Parathyroid adenoma (tissue), 2 donors: ENCODE measurements at regions not wholly inside any gene's neighbourhood (a gene's known extent, or its start where the extent isn't known, plus 50 kb on each side); places are given as distances from the start of the nearest gene placed in this dataset.

Experiments used
- H2AFZ ChIP-seq: fragments of 300-600 bp; sonication (generic); one replicate; pipeline ENCODE4 v1.7.0; 2017; ENCODE audit warnings: antibody characterized with exemption, mild to moderate bottlenecking
- H3K27ac ChIP-seq: fragments of 300-600 bp; sonication (generic); one replicate; pipeline ENCODE4 v1.7.0; 2017
- H3K27me3 ChIP-seq: fragments of 300-600 bp; sonication (generic); one replicate; pipeline ENCODE4 v1.7.0; 2017; ENCODE audit warnings: low read length; ENCODE audit not compliant: control insufficient read depth, insufficient read depth
- H3K36me3 ChIP-seq: fragments of 300-600 bp; sonication (generic); one replicate; pipeline ENCODE4 v1.7.0; 2017; ENCODE audit warnings: low read length; ENCODE audit not compliant: control insufficient read depth, insufficient read depth
- H3K4me1 ChIP-seq: fragments of 300-600 bp; sonication (generic); one replicate; pipeline ENCODE4 v1.7.0; 2017; ENCODE audit warnings: control low read depth
- H3K4me2 ChIP-seq: fragments of 300-600 bp; sonication (generic); one replicate; pipeline ENCODE4 v1.7.0; 2017; ENCODE audit warnings: low read length
- H3K4me3 ChIP-seq: fragments of 300-600 bp; sonication (generic); one replicate; pipeline ENCODE4 v1.7.0; 2017; ENCODE audit warnings: low read depth, low read length
- H3K79me2 ChIP-seq: fragments of 300-600 bp; sonication (generic); one replicate; pipeline ENCODE4 v1.7.0; 2017; ENCODE audit warnings: control low read depth
- H3K9ac ChIP-seq: fragments of 300-600 bp; sonication (generic); one replicate; pipeline ENCODE4 v1.7.0; 2017; ENCODE audit warnings: mild to moderate bottlenecking
- H3K9me3 ChIP-seq: fragments of 300-600 bp; sonication (generic); one replicate; pipeline ENCODE4 v1.7.0; 2017; ENCODE audit warnings: low read length; ENCODE audit not compliant: control insufficient read depth
- CTCF ChIP-seq: fragments of 300-600 bp; sonication (generic); IDR thresholded peaks from one replicate; pipeline ENCODE4 v1.7.0; 2017; ENCODE audit warnings: antibody characterized with exemption, mild to moderate bottlenecking
- donor health status: primary hyperparathyroidism.

- H3K4me3 ChIP-seq, result no peak overlapping the region
- no peaks in the 10 kb centered on the region for H3K9me3 ChIP-seq
- no peak overlapping the region for H3K9ac ChIP-seq
- H3K36me3 ChIP-seq, result no peaks in the 10 kb centered on the region
- H3K27ac ChIP-seq, result no peak overlapping the region
- H3K4me2 ChIP-seq, result no peak overlapping the region
- H3K79me2 ChIP-seq, result no peaks in the 10 kb centered on the region
- no peaks in the 10 kb centered on the region for H3K27me3 ChIP-seq
- no peak for TF ChIP-seq CTCF
- no peak overlapping the region for H2AFZ ChIP-seq
- no peaks in the 10 kb centered on the region for H3K4me1 ChIP-seq
Observed at GRCh38 chr6:164991573-164991972, 317.8 kb downstream of the C6orf118 start.

DNA sequence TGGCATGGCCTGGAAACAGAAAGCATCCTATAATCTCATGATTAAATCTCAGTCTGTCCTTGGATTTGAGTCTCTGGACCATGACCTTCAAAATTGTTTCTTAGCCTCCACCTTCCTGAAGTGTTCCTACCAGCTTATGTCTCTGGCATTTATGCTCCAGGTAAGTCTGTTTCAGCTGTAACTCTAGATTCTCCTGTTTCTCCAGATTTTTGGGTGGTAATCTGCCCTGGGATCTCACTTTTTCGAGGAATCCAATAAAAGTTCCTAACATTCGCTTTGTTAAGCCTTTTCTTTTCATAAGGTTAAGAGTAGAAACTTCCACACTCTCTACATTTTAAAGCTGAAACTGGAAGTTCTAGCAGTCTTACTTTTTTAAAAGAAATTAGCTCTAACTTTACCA, 318.5 kb downstream of the C6orf118 start:
- no peak overlapping the region for H3K4me2 ChIP-seq
- no peak for TF ChIP-seq CTCF
- H3K4me3 ChIP-seq, result no peak overlapping the region
- H3K27ac ChIP-seq, result no peak overlapping the region
- no peaks in the 10 kb centered on the region for H3K9me3 ChIP-seq
- H3K36me3 ChIP-seq, result no peaks in the 10 kb centered on the region
- H3K79me2 ChIP-seq, result no peaks in the 10 kb centered on the region
- H3K4me1 ChIP-seq, result no peaks in the 10 kb centered on the region
- no peaks in the 10 kb centered on the region for H3K27me3 ChIP-seq
- H3K9ac ChIP-seq, result no peak overlapping the region
- no peak overlapping the region for H2AFZ ChIP-seq

DNA sequence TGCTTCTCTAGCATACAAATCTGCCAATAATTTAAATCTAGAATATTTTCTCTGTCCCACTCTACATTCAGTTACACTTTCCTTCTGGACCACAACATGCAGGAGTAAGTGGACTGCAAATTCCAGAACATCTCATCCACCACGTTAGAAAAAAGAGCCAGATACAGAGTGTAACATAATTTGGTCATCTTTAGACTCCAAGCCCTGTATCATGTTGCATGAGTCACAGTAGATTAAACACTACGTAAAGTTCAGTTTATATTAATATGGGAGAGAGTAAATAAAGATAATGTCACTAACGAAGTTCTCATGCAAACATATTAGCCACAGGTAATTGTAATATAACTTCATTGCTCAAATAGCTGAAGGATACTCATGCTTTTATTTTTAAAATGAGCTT, 327.0 kb downstream of the C6orf118 start:
- H3K27ac ChIP-seq, result no peak overlapping the region
- H3K36me3 ChIP-seq, result no peaks in the 10 kb centered on the region
- H3K27me3 ChIP-seq, result no peaks in the 10 kb centered on the region
- H3K4me1 ChIP-seq, result no peaks in the 10 kb centered on the region
- TF ChIP-seq CTCF, result no peak
- no peak overlapping the region for H3K4me3 ChIP-seq
- H3K4me2 ChIP-seq, result no peak overlapping the region
- no peak overlapping the region for H3K9ac ChIP-seq
- no peak overlapping the region for H2AFZ ChIP-seq
- no peaks in the 10 kb centered on the region for H3K9me3 ChIP-seq
- no peaks in the 10 kb centered on the region for H3K79me2 ChIP-seq

DNA sequence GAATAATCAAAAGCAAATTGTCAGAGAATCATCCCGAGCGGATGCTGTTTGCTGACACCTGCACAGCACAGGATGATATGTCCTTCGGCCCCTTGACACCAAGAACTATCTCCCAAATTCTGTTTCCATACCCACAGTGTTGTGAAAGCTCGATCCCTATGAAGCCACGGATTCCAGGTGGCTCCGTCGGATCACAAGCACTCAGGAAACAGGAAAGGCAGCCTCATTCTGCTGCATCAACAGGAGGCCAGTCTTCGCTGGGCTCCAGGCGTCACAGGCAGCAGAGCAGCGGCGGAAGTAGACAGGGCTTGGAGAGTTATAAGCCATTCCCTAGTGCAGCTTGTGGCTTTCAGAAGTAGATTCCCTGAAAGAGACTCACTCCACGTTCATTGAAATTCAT, 342.3 kb downstream of the C6orf118 start:
- Histone ChIP-seq H3K27me3 (no peaks in the 10 kb centered on the region), H3K4me3 (no peak overlapping the region), H3K9ac (no peak overlapping the region), H3K9me3 (no peaks in the 10 kb centered on the region), H3K27ac (no peak overlapping the region), H3K4me1 (no peaks in the 10 kb centered on the region), H2AFZ (no peak overlapping the region), H3K36me3 (no peaks in the 10 kb centered on the region), H3K79me2 (no peaks in the 10 kb centered on the region), H3K4me2 (no peak overlapping the region)
- TF ChIP-seq CTCF, result no peak

DNA sequence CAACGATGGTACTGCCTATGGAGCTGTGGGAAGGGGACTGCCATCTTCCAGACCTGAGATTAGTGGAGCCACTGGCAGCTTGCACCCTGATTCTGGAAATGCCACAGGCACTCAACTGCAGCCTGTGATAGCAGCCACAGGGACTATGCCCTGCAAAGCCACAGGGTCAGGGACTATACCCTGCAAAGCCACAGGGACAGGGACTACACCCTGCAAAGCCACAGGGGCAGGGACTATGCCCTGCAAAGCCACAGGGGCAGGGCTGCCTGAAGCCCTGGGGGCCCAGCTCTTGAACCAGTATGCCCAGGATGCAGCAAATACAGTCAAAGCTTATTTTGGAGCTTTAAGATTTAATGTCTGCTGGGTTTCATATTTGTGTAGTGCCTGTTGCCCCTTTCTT, 346.6 kb downstream of the C6orf118 start:
- H3K27ac ChIP-seq, result no peak overlapping the region
- H3K4me2 ChIP-seq, result no peak overlapping the region
- no peaks in the 10 kb centered on the region for H3K36me3 ChIP-seq
- no peak overlapping the region for H3K9ac ChIP-seq
- no peak overlapping the region for H2AFZ ChIP-seq
- H3K27me3 ChIP-seq, result no peaks in the 10 kb centered on the region
- no peak overlapping the region for H3K4me3 ChIP-seq
- no peaks in the 10 kb centered on the region for H3K79me2 ChIP-seq
- no peak for TF ChIP-seq CTCF
- H3K9me3 ChIP-seq, result no peaks in the 10 kb centered on the region
- H3K4me1 ChIP-seq, result no peaks in the 10 kb centered on the region
